B cell (primary cell): ENCODE measurements at regions not wholly inside any gene's neighbourhood (a gene's known extent, or its start where the extent isn't known, plus 50 kb on each side); places are given as distances from the start of the nearest gene placed in this dataset.

Experiments
- ATAC-seq: fragments of 200-7000 bp; cut with Tn5 transposase; one replicate; pipeline ENCODE4 v1.10.0; 2021; ENCODE audit warnings: low read depth, mild to moderate bottlenecking, moderate number of reproducible peaks, moderate library complexity
- CTCF ChIA-PET: fragments of 350-600 bp; sonication (Branson Sonifier 250); formaldehyde crosslinking; loops from one replicate; lab custom pipeline; 2021; ENCODE audit warnings: antibody characterized with exemption, inconsistent platforms; lab: Charles Lee
- POLR2A ChIA-PET: fragments of 350-600 bp; sonication (Branson Sonifier 250); formaldehyde crosslinking; loops from one replicate; lab custom pipeline; 2021; ENCODE audit warnings: antibody characterized with exemption; lab: Charles Lee
- DNase-seq: peaks from one replicate; pipeline ENCODE4 v3.0.0; 2013
- H2AFZ ChIP-seq: 2 replicates; pipeline ENCODE4 v1.6.1; 2012; ENCODE audit warnings: mild to moderate bottlenecking, low read depth, low read length; ENCODE audit not compliant: insufficient read depth, poor library complexity, severe bottlenecking
- H3K27ac ChIP-seq, 2 donors: 1 replicate in 1 of 2; 2 replicates in 1 of 2; pipeline ENCODE4 v1.5.1; 2012 to 2013; ENCODE audit warnings: low read length in 2 of 2, mild to moderate bottlenecking in 2 of 2, moderate library complexity in 1 of 2
- H3K27me3 ChIP-seq, 4 experiments: fragments of 200-600 bp in 1 of 4; sonication (generic) in 1 of 4; replicated peaks in 1 of 4; 1 replicate in 2 of 4; 2 replicates in 2 of 4; pipeline versions ENCODE4 v1.6.1 to v1.7.0; 2013 to 2016; ENCODE audit warnings: low read length in 3 of 4, mild to moderate bottlenecking in 2 of 4, mixed read lengths in 1 of 4, moderate library complexity in 1 of 4; ENCODE audit not compliant: insufficient read depth in 4 of 4, control insufficient read depth in 3 of 4; ENCODE audit errors: control extremely low read depth in 1 of 4
- H3K36me3 ChIP-seq, 2 experiments: replicated peaks in 1 of 2; 1 replicate in 1 of 2; 2 replicates in 1 of 2; pipeline versions ENCODE4 v1.6.1 to v1.7.1; 2013; ENCODE audit warnings: low read length in 1 of 2; ENCODE audit not compliant: insufficient read depth in 2 of 2, control insufficient read depth in 1 of 2; ENCODE audit errors: control extremely low read depth in 1 of 2, extremely low read depth in 1 of 2
- H3K4me1 ChIP-seq, 2 donors: fragments of 200-600 bp in 1 of 2; sonication (generic) in 1 of 2; 1 replicate in 1 of 2; 2 replicates in 1 of 2; pipeline versions ENCODE4 v1.5.1 to v1.6.1; 2013 to 2017; ENCODE audit warnings: low read length in 2 of 2; ENCODE audit not compliant: control insufficient read depth in 2 of 2, insufficient read depth in 2 of 2
- H3K4me2 ChIP-seq: replicated peaks from 2 replicates; pipeline ENCODE3; 2012; ENCODE audit warnings: mild to moderate bottlenecking, low read depth, low read length; ENCODE audit not compliant: poor library complexity, severe bottlenecking
- H3K4me3 ChIP-seq, 5 experiments: fragments of 200-600 bp in 1 of 5; sonication (generic) in 1 of 5; 1 replicate in 3 of 5; 2 replicates in 2 of 5; pipeline versions ENCODE4 v1.5.1 to v1.7.0; 2011 to 2016; ENCODE audit warnings: low read length in 4 of 5, mild to moderate bottlenecking in 4 of 5, low read depth in 2 of 5, control low read depth in 1 of 5, moderate library complexity in 1 of 5; ENCODE audit not compliant: insufficient read depth in 1 of 5; ENCODE audit errors: control extremely low read depth in 1 of 5, extremely low read depth in 1 of 5
- H3K79me2 ChIP-seq: fragments of 200-600 bp; sonication (generic); one replicate; pipeline ENCODE4 v1.6.0; 2016; ENCODE audit warnings: low read length; ENCODE audit not compliant: control insufficient read depth, insufficient read depth
- H3K9ac ChIP-seq: fragments of 200-600 bp; sonication (generic); 2 replicates; pipeline ENCODE4 v1.6.1; 2017; ENCODE audit warnings: mild to moderate bottlenecking, low read length, moderate library complexity
- H3K9me3 ChIP-seq, 3 donors: one replicate each; pipeline versions ENCODE4 v1.6.1 to v1.7.1; 2013; ENCODE audit warnings: low read length in 2 of 3; ENCODE audit not compliant: control insufficient read depth in 2 of 3, insufficient read depth in 1 of 3; ENCODE audit errors: control extremely low read depth in 1 of 3
- H4K20me1 ChIP-seq: 2 replicates; pipeline ENCODE4 v1.6.0; 2012; ENCODE audit warnings: mild to moderate bottlenecking, low read length; ENCODE audit not compliant: insufficient read depth, control insufficient read depth, poor library complexity, severe bottlenecking
- H3K27ac Mint-ChIP-seq: one replicate; pipeline ENCODE4 v1.8.0; 2021; ENCODE audit warnings: mixed read lengths
- H3K27me3 Mint-ChIP-seq: one replicate; pipeline ENCODE4 v1.8.0; 2021; ENCODE audit warnings: mixed read lengths
- H3K4me1 Mint-ChIP-seq: one replicate; pipeline ENCODE4 v1.8.0; 2021; ENCODE audit warnings: mixed read lengths
- H3K4me3 Mint-ChIP-seq: one replicate; pipeline ENCODE4 v1.8.0; 2021; ENCODE audit warnings: mixed read lengths
- H3K9me3 Mint-ChIP-seq: one replicate; pipeline ENCODE4 v1.8.0; 2022; ENCODE audit warnings: mixed read lengths; ENCODE audit not compliant: insufficient read depth
- CTCF ChIP-seq: fragments of 200-600 bp; IDR thresholded peaks from one replicate; pipeline ENCODE4 v1.8.0; 2022; ENCODE audit warnings: antibody characterized with exemption, mild to moderate bottlenecking
- EZH2 ChIP-seq: IDR thresholded peaks from 2 replicates; pipeline ENCODE4 v1.6.1; 2012; ENCODE audit warnings: borderline replicate concordance, low read depth, mild to moderate bottlenecking, moderate library complexity, low read length; ENCODE audit not compliant: insufficient read depth, poor library complexity, severe bottlenecking
- WGBS: methylation state at CpG from one replicate; pipeline ENCODE4 v1.1.5; 2013; ENCODE audit warnings: missing lambda C conversion rate; ENCODE audit not compliant: insufficient coverage; 5-methylcytosine and 5-hydroxymethylcytosine counted together
- intact Hi-C: fragments of 100-400 bp; cut with micrococcal nuclease; formaldehyde crosslinking; loops from one replicate; pipeline ENCODE4 v1.10.0; 2022

GRCh38 chr6:23388086-23388783 lies 737.8 kb upstream of the NRSN1 start:
- Histone ChIP-seq H3K27ac (no peak overlapping the region), H3K4me3 (no peak overlapping the region), H3K4me2 (no peak overlapping the region), H2AFZ (no peak overlapping the region), H3K79me2 (no peaks in the 10 kb centered on the region), H3K27me3 (no peaks in the 10 kb centered on the region), H4K20me1 (no peaks in the 10 kb centered on the region), H3K9me3 (peaks cover 0 to 3% (median 0%) of the 10 kb centered on the region in 3 donors), H3K9ac (no peak overlapping the region), H3K36me3 (no peaks in the 10 kb centered on the region), H3K4me1 (no peaks in the 10 kb centered on the region)
- H3K4me1 Mint-ChIP-seq, result no peaks in the 10 kb centered on the region
- DNase-seq, result no peak
- no peak overlapping the region for H3K27ac Mint-ChIP-seq
- H3K4me3 Mint-ChIP-seq, result no peak overlapping the region
- CTCF ChIA-PET, result no interaction called here
- TF ChIP-seq EZH2 (no peak), CTCF (no peak)
- no peak for ATAC-seq
- no peaks in the 10 kb centered on the region for H3K27me3 Mint-ChIP-seq
- intact Hi-C loops, result no loop called here
- POLR2A ChIA-PET, result no interaction called here
- 90% methylated on average over 8 of the region's 11 CpGs for WGBS
- peaks cover 3% of the 10 kb centered on the region for H3K9me3 Mint-ChIP-seq

- DNase-seq (no peak), ATAC-seq (no peak)
- POLR2A ChIA-PET, result no interaction called here
- TF ChIP-seq EZH2 (no peak), CTCF (no peak)
- H3K4me2 ChIP-seq, result no peak overlapping the region
- no peaks in the 10 kb centered on the region for H3K4me1 ChIP-seq
- no peak overlapping the region for H3K4me3 ChIP-seq
- no peaks in the 10 kb centered on the region for H3K36me3 ChIP-seq
- no peaks in the 10 kb centered on the region for H3K27me3 ChIP-seq
- H3K9ac ChIP-seq, result no peak overlapping the region
- H3K27ac Mint-ChIP-seq, result no peak overlapping the region
- H3K27ac ChIP-seq, result no peak overlapping the region
- H4K20me1 ChIP-seq, result no peaks in the 10 kb centered on the region
- no peaks in the 10 kb centered on the region for H3K4me1 Mint-ChIP-seq
- WGBS, result 79% methylated on average over 2 of the region's 3 CpGs
- no peak overlapping the region for H3K4me3 Mint-ChIP-seq
- peaks cover 0 to 3% (median 0%) of the 10 kb centered on the region in 3 donors for H3K9me3 ChIP-seq
- H3K79me2 ChIP-seq, result no peaks in the 10 kb centered on the region
- peaks cover 3% of the 10 kb centered on the region for H3K9me3 Mint-ChIP-seq
- intact Hi-C loops, result no loop called here
- H3K27me3 Mint-ChIP-seq, result no peaks in the 10 kb centered on the region
- no peak overlapping the region for H2AFZ ChIP-seq
- CTCF ChIA-PET, result no interaction called here
These were observed 736.6 kb upstream of the NRSN1 start for GRCh38 chr6:23389386-23389785.
